Kidney epithelial cell (primary cell): ENCODE measurements at regions not wholly inside any gene's neighbourhood (a gene's known extent, or its start where the extent isn't known, plus 50 kb on each side); places are given as distances from the start of the nearest gene placed in this dataset.

Experiments
- DNase-seq: peaks from one replicate; pipeline ENCODE4 v3.0.0-alpha.2; 2010; ENCODE audit warnings: low read depth
- H3K27me3 ChIP-seq: 2 replicates; pipeline ENCODE4 v1.6.0; 2011; ENCODE audit warnings: low read length; ENCODE audit not compliant: control insufficient read depth, insufficient read depth
- H3K36me3 ChIP-seq: 2 replicates; pipeline ENCODE4 v1.5.1; 2011; ENCODE audit warnings: low read length; ENCODE audit not compliant: control insufficient read depth, insufficient read depth
- H3K4me3 ChIP-seq: 2 replicates; pipeline ENCODE4 v1.5.1; 2011; ENCODE audit warnings: low read depth, mild to moderate bottlenecking, control low read depth, low read length
- TF ChIP-seq, protein P1 (sequence below): IDR thresholded peaks from 2 replicates; pipeline ENCODE4 v1.5.1; 2011; ENCODE audit warnings: mild to moderate bottlenecking, moderate library complexity, low read length, control low read depth, inconsistent platforms; ENCODE audit not compliant: insufficient read depth, poor library complexity, severe bottlenecking

DNA sequence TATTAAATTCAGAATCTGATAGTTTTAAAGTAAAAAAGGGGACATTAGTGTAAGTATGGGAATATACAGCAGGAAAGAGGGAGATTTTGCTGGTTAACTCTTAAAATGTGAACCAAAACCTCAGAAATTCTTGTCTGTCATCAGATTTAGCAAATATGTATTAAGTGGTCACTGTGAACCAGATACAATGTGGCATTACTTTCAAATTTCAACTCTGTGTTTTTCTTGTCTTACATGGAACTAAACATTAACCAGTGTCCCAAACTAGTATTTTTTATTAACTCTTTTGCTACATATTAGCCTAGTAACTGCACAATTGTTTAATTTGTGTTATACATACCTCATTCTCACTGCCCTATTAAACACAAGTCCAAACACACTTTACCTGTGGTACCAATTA lies 259.9 kb upstream of the RASA1 start:
- no peaks in the 10 kb centered on the region for H3K36me3 ChIP-seq
- no peak overlapping the region for H3K4me3 ChIP-seq
- TF ChIP-seq, protein P1, sequence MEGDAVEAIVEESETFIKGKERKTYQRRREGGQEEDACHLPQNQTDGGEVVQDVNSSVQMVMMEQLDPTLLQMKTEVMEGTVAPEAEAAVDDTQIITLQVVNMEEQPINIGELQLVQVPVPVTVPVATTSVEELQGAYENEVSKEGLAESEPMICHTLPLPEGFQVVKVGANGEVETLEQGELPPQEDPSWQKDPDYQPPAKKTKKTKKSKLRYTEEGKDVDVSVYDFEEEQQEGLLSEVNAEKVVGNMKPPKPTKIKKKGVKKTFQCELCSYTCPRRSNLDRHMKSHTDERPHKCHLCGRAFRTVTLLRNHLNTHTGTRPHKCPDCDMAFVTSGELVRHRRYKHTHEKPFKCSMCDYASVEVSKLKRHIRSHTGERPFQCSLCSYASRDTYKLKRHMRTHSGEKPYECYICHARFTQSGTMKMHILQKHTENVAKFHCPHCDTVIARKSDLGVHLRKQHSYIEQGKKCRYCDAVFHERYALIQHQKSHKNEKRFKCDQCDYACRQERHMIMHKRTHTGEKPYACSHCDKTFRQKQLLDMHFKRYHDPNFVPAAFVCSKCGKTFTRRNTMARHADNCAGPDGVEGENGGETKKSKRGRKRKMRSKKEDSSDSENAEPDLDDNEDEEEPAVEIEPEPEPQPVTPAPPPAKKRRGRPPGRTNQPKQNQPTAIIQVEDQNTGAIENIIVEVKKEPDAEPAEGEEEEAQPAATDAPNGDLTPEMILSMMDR, result no peak
- no peaks in the 10 kb centered on the region for H3K27me3 ChIP-seq
- DNase-seq, result no peak

DNA sequence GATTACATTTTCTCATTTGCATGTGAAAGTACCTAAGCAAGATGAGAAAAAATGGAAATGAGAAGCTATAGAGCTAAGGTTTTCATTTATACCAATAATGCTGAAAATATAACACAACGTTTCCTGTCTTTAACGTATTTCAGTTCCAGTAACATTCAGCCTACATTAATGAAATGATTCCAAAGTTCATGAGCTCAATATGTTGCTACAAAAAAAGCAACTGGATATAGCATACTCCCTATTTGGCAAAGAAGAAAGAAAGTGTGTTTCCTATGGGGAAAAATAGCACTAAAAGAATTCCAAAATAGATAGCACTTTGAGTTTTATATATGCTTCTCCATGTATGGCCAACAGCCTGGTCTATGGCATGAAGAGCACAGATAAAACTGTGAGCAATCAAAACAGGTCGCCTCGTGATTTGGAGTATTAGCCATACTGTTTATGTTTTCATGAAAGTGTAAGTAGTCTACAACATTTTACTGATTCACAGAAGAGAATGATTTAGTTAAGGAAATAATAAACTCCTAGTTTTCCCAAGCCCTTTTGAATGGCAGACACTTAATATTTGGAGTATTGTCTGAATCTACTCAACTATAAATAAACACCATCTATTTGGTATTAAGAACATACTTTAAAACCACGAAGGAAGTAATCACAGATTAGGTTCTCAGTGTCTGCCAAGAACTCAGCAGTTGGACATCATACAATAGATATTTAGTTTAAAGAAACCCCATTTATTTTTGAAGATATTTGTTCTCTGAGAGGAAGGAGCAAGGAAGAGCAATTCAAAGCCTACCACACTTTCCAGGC lies 258.7 kb upstream of the RASA1 start:
- no peak overlapping the region for H3K4me3 ChIP-seq
- H3K36me3 ChIP-seq, result no peaks in the 10 kb centered on the region
- no peak for DNase-seq
- TF ChIP-seq, protein P1, result no peak
- H3K27me3 ChIP-seq, result no peaks in the 10 kb centered on the region

DNA sequence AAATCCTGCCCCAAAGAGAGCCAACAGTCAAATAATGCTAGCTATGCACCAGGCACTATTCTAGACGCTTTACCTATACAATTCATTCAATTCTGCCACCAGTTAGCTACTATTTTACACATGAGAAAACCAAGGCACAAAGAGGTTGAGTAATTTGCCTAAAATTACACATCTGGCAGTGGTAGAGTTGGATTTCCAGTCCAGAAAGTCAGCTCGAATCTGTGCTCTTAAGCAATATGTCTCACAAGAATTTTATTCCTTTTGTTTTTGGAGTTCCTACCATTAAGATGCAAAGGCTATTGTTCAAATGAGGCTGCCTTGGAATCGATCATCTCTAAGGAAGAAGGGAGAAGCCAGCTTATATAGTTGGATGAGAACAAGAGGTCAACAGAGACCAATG lies 256.9 kb upstream of the RASA1 start:
- no peaks in the 10 kb centered on the region for H3K36me3 ChIP-seq
- H3K4me3 ChIP-seq, result no peak overlapping the region
- TF ChIP-seq, protein P1, result no peak
- no peaks in the 10 kb centered on the region for H3K27me3 ChIP-seq
- DNase-seq, result no peak

DNA sequence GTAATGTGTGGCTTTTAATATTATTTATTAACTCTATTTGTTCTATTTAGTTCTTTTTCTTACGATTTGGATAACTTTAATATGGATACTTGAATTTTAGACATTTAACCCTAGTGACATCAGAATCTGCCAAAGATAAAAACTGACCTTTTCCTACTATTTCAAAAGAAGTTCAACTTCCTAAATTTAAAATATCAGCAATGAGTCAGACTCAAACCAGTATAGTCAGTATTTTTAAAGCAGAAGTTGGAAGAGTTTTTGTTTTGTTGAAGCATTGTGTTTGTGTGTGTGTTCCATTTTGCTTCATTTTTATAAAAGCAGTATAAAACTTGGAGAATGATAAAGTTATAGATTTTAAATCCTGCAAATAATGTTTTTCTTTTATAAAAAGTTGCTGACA lies 251.8 kb upstream of the RASA1 start:
- TF ChIP-seq, protein P1, result no peak
- H3K36me3 ChIP-seq, result no peaks in the 10 kb centered on the region
- H3K27me3 ChIP-seq, result no peaks in the 10 kb centered on the region
- H3K4me3 ChIP-seq, result no peak overlapping the region
- no peak for DNase-seq

DNA sequence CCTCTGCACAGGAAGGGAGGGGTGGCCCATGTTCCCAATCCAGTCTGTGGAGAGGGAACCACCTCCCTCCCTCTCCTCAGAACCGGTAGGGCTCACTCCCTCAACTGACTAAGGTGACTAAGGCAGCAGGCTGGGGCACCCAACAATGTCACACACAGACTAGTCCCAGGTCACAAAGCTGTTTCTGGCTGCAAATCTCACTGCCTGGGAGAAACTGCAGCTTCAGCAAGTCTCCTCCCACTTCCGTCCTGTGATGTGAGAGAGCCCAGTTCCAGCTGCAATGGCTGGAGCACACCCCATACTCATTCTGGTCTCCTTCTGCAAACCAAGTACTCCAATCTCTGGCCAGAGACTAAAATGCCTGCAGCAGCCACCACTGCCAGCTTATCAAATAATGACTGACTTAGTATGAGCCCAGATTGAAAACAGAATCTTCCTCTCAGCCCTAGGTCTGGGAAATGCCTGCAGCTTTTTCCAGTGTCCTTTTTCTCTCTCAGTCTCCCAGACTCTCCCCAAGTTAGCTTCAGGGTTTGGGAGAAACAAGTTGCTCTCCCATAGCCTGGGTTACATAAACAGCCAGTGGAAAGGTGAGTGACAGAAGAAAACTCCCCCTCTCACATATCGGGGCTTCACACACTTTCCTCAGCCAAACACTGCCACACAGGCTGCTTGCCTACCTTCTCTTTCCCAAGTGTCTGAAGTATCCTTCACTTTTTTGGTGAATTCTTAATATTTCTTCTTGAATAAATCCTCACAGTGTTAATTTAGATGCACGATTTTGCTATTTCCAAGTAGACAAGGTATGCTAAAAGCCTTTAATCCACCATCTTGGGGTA lies 247.4 kb upstream of the RASA1 start:
- Histone ChIP-seq H3K27me3 (no peaks in the 10 kb centered on the region), H3K36me3 (no peaks in the 10 kb centered on the region), H3K4me3 (no peak overlapping the region)
- DNase-seq, result no peak
- TF ChIP-seq, protein P1, result no peak
